BLaER1 treated with 17β-estradiol and CSF1 and Interleukin-3, amounts not matched to agents 10 nM and 100 nM (cell line): ENCODE measurements at regions not wholly inside any gene's neighbourhood (a gene's known extent, or its start where the extent isn't known, plus 50 kb on each side); places are given as distances from the start of the nearest gene placed in this dataset.
A peak's percentile ranks its signal among the peaks of the same experiment; 100 is the strongest.

ENCODE experiments used
- H3K27ac ChIP-seq, 11 experiments: shearing (Covaris generic); formaldehyde crosslinking; 2 replicates each; pipeline ENCODE4 v1.8.1; 2022
- H3K27me3 ChIP-seq, 11 experiments: shearing (Covaris generic); formaldehyde crosslinking; 2 replicates each; pipeline ENCODE4 v1.8.1; 2022
- H3K36me3 ChIP-seq, 11 experiments: shearing (Covaris generic); formaldehyde crosslinking; 2 replicates each; pipeline ENCODE4 v1.8.1; 2022
- H3K4me1 ChIP-seq, 10 experiments: shearing (Covaris generic); formaldehyde crosslinking; 2 replicates each; pipeline ENCODE4 v1.8.1; 2022
- H3K4me2 ChIP-seq, 11 experiments: shearing (Covaris generic); formaldehyde crosslinking; 2 replicates each; pipeline ENCODE4 v1.8.1; 2022
- H3K4me3 ChIP-seq, 10 experiments: shearing (Covaris generic); formaldehyde crosslinking; 2 replicates each; pipeline ENCODE4 v1.8.1; 2022
- H3K9ac ChIP-seq, 11 experiments: shearing (Covaris generic); formaldehyde crosslinking; 2 replicates each; pipeline ENCODE4 v1.8.1; 2022
- H3K9me3 ChIP-seq, 11 experiments: shearing (Covaris generic); formaldehyde crosslinking; replicated peaks in 1 of 11; 2 replicates each; pipeline ENCODE4 v1.8.1; 2022
- H4K20me1 ChIP-seq, 11 experiments: shearing (Covaris generic); formaldehyde crosslinking; 2 replicates each; pipeline ENCODE4 v1.8.1; 2022
- Cebpa-rat ChIP-seq, 11 experiments: shearing (Covaris generic); IDR thresholded peaks; 2 replicates each; pipeline ENCODE4 v1.8.1; 2022

- Histone ChIP-seq H3K9me3 (no peaks in the 10 kb centered on the region), H3K4me2 (no peak overlapping the region), H3K4me1 (no peaks in the 10 kb centered on the region), H3K36me3 (no peaks in the 10 kb centered on the region), H3K9ac (no peak overlapping the region), H4K20me1 (no peaks in the 10 kb centered on the region), H3K4me3 (no peak overlapping the region), H3K27me3 (no peaks in the 10 kb centered on the region; a peak in 1 of 22 replicates), H3K27ac (no peak overlapping the region)
- TF ChIP-seq Cebpa-rat (IDR thresholded peaks at IDR 0.05), result no peak
These were observed 858.5 kb upstream of the B3GALT2 start for GRCh38 chr1:194044892-194045291.

- Histone ChIP-seq H3K4me2 (no peak overlapping the region), H3K27ac (no peak overlapping the region), H3K4me1 (no peaks in the 10 kb centered on the region), H3K4me3 (no peak overlapping the region), H3K9ac (no peak overlapping the region), H4K20me1 (no peaks in the 10 kb centered on the region), H3K9me3 (no peaks in the 10 kb centered on the region), H3K36me3 (no peaks in the 10 kb centered on the region), H3K27me3 (no peaks in the 10 kb centered on the region; a peak in 1 of 22 replicates)
- no peak for TF ChIP-seq Cebpa-rat (IDR thresholded peaks at IDR 0.05)
These were observed 857.8 kb upstream of the B3GALT2 start for GRCh38 chr1:194043984-194044755.

GRCh38 chr1:194042736-194043135 is 856.3 kb upstream of the B3GALT2 start:
- TF ChIP-seq Cebpa-rat (IDR thresholded peaks at IDR 0.05), result no peak
- Histone ChIP-seq H4K20me1 (no peaks in the 10 kb centered on the region), H3K9me3 (no peaks in the 10 kb centered on the region), H3K36me3 (no peaks in the 10 kb centered on the region), H3K9ac (no peak overlapping the region), H3K4me1 (no peaks in the 10 kb centered on the region), H3K27me3 (no peaks in the 10 kb centered on the region; a peak in 1 of 22 replicates), H3K4me2 (no peak overlapping the region), H3K27ac (no peak overlapping the region), H3K4me3 (no peak overlapping the region)

DNA sequence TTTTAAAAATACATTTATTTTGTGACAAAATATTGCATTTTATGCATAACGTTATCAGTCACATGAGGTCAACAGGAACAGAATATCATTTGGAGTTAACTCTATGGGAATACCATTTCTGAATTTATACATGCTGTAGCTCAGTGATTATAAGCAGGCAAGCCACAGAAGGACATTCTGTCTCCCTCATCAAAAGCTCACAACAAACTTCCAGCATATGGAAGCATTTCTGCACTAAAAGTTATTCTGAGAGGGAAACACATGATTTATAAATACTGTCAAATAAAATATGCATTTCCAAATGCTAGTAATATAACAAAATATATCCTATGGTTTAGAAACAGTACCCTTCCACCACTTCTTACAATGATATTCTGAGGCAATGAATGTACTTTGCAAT is 854.1 kb upstream of the B3GALT2 start:
- Histone ChIP-seq H3K9ac (no peak overlapping the region), H3K27ac (no peak overlapping the region), H3K4me2 (no peak overlapping the region), H3K4me1 (no peaks in the 10 kb centered on the region), H4K20me1 (no peaks in the 10 kb centered on the region), H3K9me3 (peaks cover 0 to 4% (median 0%) of the 10 kb centered on the region in 11 experiments; a peak in 2 of 22 replicates), H3K27me3 (no peaks in the 10 kb centered on the region; a peak in 1 of 22 replicates), H3K4me3 (no peak overlapping the region), H3K36me3 (no peaks in the 10 kb centered on the region)
- no peak for TF ChIP-seq Cebpa-rat (IDR thresholded peaks at IDR 0.05)

DNA sequence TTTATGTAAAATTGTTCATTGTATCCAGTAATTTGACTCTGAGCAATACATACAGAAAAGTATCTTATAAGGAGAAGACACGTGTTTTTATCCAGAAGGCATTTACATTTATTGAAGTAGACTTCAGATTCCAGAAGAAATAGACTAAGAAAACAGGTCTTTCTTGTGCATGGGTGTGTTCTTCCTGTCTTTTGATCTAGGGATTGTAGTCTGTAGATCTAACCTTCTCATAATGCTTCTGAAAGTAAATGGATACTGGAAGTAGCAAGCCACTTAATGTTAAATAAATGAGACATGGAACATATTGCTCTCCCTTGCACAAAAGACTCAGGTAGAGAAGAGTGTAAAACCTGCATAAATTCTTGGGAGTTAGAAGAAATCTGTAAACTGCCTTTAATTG is 853.2 kb upstream of the B3GALT2 start:
- Histone ChIP-seq H3K36me3 (no peaks in the 10 kb centered on the region), H4K20me1 (no peaks in the 10 kb centered on the region), H3K9ac (no peak overlapping the region), H3K4me2 (no peak overlapping the region), H3K27me3 (no peaks in the 10 kb centered on the region), H3K4me1 (no peaks in the 10 kb centered on the region), H3K9me3 (peaks cover 0 to 9% (median 4%) of the 10 kb centered on the region in 11 experiments; a peak in 9 of 22 replicates), H3K4me3 (no peak overlapping the region), H3K27ac (no peak overlapping the region)
- no peak for TF ChIP-seq Cebpa-rat (IDR thresholded peaks at IDR 0.05)

GRCh38 chr1:194033646-194034045 is 847.2 kb upstream of the B3GALT2 start:
- peak overlapping the region in 1 of 10 experiments; percentile 3; a peak in 1 of 20 replicates for H3K4me3 ChIP-seq
- H3K27me3 ChIP-seq, result no peaks in the 10 kb centered on the region
- H3K27ac ChIP-seq, result no peak overlapping the region
- no peak overlapping the region for H3K4me2 ChIP-seq
- H4K20me1 ChIP-seq, result no peaks in the 10 kb centered on the region
- peaks cover 17 to 35% (median 24%) of the 10 kb centered on the region in 11 experiments for H3K9me3 ChIP-seq
- no peak for TF ChIP-seq Cebpa-rat (IDR thresholded peaks at IDR 0.05)
- no peak overlapping the region for H3K9ac ChIP-seq
- H3K4me1 ChIP-seq, result no peaks in the 10 kb centered on the region
- no peaks in the 10 kb centered on the region for H3K36me3 ChIP-seq

GRCh38 chr1:194028002-194028401 is 841.6 kb upstream of the B3GALT2 start:
- Histone ChIP-seq H3K27ac (no peak overlapping the region), H3K4me1 (peaks cover 0 to 10% (median 2%) of the 10 kb centered on the region in 10 experiments; a peak in 6 of 20 replicates), H3K9me3 (peaks cover under 1 to 15% (median 7%) of the 10 kb centered on the region in 11 experiments; a peak in 21 of 22 replicates), H3K27me3 (peaks cover 0 to 32% (median 0%) of the 10 kb centered on the region in 11 experiments; a peak in 4 of 22 replicates), H3K4me3 (no peak overlapping the region), H3K9ac (no peak overlapping the region), H4K20me1 (no peaks in the 10 kb centered on the region), H3K36me3 (no peaks in the 10 kb centered on the region), H3K4me2 (no peak overlapping the region)
- no peak for TF ChIP-seq Cebpa-rat (IDR thresholded peaks at IDR 0.05)

DNA sequence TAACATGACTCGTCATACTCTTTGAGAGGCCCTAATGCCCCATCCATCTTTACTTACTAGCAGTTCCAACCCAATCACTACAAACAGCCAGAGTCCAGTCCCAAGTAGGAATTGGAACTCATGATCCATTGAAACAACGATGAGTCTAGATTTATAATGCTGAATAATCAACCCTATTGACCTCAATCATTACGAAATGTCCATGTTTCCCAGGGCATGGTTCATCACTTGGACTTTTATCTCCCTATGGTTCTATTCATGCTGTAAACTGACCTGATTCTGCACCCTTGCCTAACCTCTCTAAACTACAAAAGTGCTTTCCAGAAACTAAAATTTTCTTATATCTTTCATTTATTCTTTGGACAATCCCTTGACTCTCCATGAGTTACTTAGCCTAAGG is 840.0 kb upstream of the B3GALT2 start:
- H3K9me3 ChIP-seq, result peaks cover 0 to 5% (median 0%) of the 10 kb centered on the region in 11 experiments; a peak in 3 of 22 replicates
- peaks cover 0 to 10% (median 2%) of the 10 kb centered on the region in 10 experiments; a peak in 6 of 20 replicates for H3K4me1 ChIP-seq
- H3K4me2 ChIP-seq, result no peak overlapping the region
- no peak overlapping the region for H3K27ac ChIP-seq
- H3K36me3 ChIP-seq, result no peaks in the 10 kb centered on the region
- no peaks in the 10 kb centered on the region for H4K20me1 ChIP-seq
- H3K4me3 ChIP-seq, result no peak overlapping the region
- TF ChIP-seq Cebpa-rat (IDR thresholded peaks at IDR 0.05), result no peak
- H3K27me3 ChIP-seq, result peaks cover 0 to 41% (median 0%) of the 10 kb centered on the region in 11 experiments; a peak in 5 of 22 replicates
- H3K9ac ChIP-seq, result no peak overlapping the region

- H3K4me3 ChIP-seq, result no peak overlapping the region
- peaks cover 0 to 5% (median 0%) of the 10 kb centered on the region in 11 experiments; a peak in 2 of 22 replicates for H3K9me3 ChIP-seq
- no peak overlapping the region for H3K9ac ChIP-seq
- peaks cover 0 to 42% (median 0%) of the 10 kb centered on the region in 11 experiments; a peak in 5 of 22 replicates for H3K27me3 ChIP-seq
- no peaks in the 10 kb centered on the region for H3K36me3 ChIP-seq
- no peak overlapping the region for H3K27ac ChIP-seq
- H4K20me1 ChIP-seq, result no peaks in the 10 kb centered on the region
- peaks cover 0 to 10% (median 2%) of the 10 kb centered on the region in 10 experiments; a peak in 6 of 20 replicates for H3K4me1 ChIP-seq
- TF ChIP-seq Cebpa-rat (IDR thresholded peaks at IDR 0.05), result no peak
- peak overlapping the region in 6 of 11 experiments; percentile 5 to 60 (median 30); a peak in 6 of 22 replicates for H3K4me2 ChIP-seq
These were observed 838.2 kb upstream of the B3GALT2 start for GRCh38 chr1:194024659-194025058.
